T-helper 1 cell treated with Interleukin-12 subunit alpha and Interleukin-12 subunit beta and Interleukin-4 antibody, amounts not matched to agents 30 μg/mL and 1 μg/mL, for 36 hours (primary cell): ENCODE measurements at regions not wholly inside any gene's neighbourhood (a gene's known extent, or its start where the extent isn't known, plus 50 kb on each side); places are given as distances from the start of the nearest gene placed in this dataset.

Experiments
- H3K27ac Mint-ChIP-seq: one replicate; pipeline ENCODE4 v1.8.0; 2021; ENCODE audit warnings: mild to moderate bottlenecking, mixed read lengths
- H3K27me3 Mint-ChIP-seq: one replicate; pipeline ENCODE4 v1.8.0; 2021; ENCODE audit warnings: low read depth, mixed read lengths
- H3K36me3 Mint-ChIP-seq: one replicate; pipeline ENCODE4 v1.8.0; 2021; ENCODE audit warnings: low read depth, mixed read lengths
- H3K4me1 Mint-ChIP-seq: one replicate; pipeline ENCODE4 v1.8.0; 2021; ENCODE audit warnings: low read depth, mixed read lengths
- H3K4me3 Mint-ChIP-seq: one replicate; pipeline ENCODE4 v1.8.0; 2021; ENCODE audit warnings: mild to moderate bottlenecking, moderate library complexity, mixed read lengths
- H3K9me3 Mint-ChIP-seq: one replicate; pipeline ENCODE4 v1.8.0; 2021; ENCODE audit warnings: mixed read lengths

DNA sequence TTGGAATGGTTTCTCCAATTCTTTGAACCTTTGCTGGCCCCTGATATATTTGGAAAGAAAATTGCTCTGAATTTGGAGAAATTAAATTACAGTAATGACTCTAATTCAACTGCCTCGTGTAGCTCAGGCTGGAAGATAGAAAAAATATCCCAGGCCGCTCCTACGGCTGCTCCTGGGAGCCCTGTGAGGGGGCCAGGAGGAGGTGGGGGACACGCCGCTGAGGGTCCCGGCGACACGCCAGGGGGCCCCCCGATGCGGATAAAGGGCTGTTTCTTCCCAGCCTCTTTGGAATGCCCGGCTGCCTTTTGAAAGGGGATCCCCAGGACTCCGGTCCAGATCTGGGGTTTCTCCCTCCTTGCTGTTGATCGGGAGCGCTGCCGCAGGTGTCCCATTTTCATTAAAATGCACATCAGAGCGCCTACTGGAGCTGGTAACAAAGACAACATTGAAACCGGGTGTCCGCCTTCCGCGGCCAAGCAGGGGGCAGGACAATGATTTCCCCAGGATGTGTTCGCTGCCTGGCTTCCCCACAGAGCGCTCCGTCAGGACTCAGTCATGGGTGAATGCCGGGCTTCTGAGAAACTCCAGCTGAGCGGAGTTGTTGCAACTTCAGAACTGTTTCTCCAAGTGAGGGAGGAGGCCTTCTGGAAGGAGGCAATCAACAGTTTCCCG is 200.1 kb upstream of the KBTBD8 start:
- Mint-ChIP-seq H3K27ac (no peak overlapping the region), H3K4me3 (no peak overlapping the region), H3K36me3 (no peaks in the 10 kb centered on the region), H3K4me1 (no peaks in the 10 kb centered on the region), H3K9me3 (peaks cover 5% of the 10 kb centered on the region), H3K27me3 (peaks cover 14% of the 10 kb centered on the region)

DNA sequence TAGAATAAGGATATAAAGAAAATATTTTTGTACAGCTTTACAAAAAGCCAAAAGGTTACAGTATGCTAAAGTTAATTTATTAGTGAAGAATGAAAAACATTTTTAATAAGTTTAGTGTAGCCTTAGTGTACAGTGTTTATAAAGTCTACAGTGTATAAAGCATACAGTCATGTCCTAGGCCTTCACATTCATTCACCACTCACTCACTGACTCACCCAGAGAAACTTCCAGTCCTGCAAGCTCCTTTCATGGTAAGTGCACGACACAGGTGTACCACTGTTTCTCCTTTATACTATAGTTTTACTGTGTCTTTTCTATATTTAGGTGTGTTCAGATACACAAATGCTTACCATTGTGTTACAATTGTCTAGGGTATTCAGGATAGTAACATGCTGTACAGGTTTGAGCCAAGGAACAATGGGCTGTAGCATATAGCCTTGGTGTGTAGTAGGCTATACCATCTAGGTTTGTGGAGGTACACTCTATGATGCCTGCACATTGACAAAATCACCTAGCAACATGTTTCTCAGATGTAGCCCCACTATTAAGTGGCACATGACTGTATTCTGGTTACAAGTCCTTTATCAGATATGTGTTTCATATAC is 197.1 kb upstream of the KBTBD8 start:
- H3K36me3 Mint-ChIP-seq: no peaks in the 10 kb centered on the region
- no peak overlapping the region for H3K4me3 Mint-ChIP-seq
- no peaks in the 10 kb centered on the region for H3K4me1 Mint-ChIP-seq
- H3K27ac Mint-ChIP-seq: no peak overlapping the region
- H3K9me3 Mint-ChIP-seq: peaks cover 5% of the 10 kb centered on the region
- peaks cover 13% of the 10 kb centered on the region for H3K27me3 Mint-ChIP-seq

DNA sequence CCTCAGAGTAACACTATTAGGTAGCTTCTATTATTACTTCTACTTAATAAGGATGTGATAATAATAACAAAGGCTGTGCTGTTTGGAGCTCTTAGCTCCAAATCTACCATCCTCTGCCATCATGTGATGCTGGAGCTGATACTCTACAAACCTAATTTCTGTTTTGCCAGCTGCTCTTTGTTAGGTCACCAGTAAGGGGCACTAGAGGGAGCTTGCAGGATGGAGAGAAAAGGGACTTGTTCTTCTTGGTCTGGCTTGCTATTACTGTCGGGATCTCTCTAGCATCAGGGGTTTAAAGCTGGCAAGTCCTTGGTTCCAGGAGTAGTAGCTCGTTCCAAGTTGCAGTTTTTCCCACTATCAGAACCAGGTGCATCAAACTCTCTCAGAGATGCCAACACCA is 194.9 kb upstream of the KBTBD8 start:
- Mint-ChIP-seq H3K27ac (no peak overlapping the region), H3K4me1 (no peaks in the 10 kb centered on the region)

DNA sequence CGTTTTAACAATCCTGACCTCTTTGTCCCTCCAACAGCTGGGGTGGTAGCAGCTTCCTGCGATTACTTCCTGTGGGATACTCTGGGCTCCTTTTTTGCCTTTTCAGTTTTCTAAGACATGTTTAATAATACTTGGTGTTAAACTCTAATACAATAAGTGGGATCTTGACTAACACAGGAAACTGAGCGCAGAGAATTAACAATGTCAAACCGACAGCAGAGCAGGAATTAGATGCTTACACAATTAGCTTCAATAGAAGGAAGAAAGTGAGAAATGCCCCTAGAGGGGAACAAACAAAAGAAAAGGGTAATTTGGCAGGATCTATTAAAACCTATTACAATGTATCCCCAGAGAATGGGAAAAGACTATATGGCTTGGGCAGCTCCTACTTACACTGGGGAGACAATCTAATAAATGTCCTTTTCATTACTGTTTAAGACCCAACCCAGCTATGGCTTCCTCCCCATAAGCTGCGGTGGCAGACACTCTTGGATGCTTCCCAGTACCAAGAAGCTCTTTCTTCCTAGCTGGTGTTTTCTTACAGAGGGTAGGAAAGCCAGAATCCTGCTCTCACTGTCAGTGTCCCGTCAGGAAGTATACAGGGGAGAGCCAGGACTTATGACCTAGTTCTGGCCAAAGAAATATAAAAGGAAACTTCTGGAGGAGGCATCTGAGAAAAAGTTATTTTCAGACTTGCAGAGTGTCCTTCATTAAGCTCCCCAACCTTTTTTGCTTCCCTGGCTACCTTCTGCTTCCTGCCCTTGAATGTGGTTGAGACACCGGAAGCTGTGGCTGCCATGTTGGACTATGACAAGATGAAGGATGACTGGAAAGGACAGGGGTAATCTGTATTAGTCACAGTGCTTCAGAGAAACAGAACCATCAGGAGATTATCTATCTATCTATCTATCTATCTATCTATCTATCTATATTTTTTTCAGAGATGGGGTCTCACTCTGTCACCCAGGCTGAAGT is 194.1 kb upstream of the KBTBD8 start:
- no peak overlapping the region for H3K4me3 Mint-ChIP-seq
- no peaks in the 10 kb centered on the region for H3K36me3 Mint-ChIP-seq
- H3K27me3 Mint-ChIP-seq: peaks cover 3% of the 10 kb centered on the region
- no peaks in the 10 kb centered on the region for H3K4me1 Mint-ChIP-seq
- no peak overlapping the region for H3K27ac Mint-ChIP-seq
- no peaks in the 10 kb centered on the region for H3K9me3 Mint-ChIP-seq

More for the DNA sequence above, 194.9 kb upstream of the KBTBD8 start:
- H3K36me3 Mint-ChIP-seq: no peaks in the 10 kb centered on the region
- H3K4me3 Mint-ChIP-seq: no peak overlapping the region
- H3K9me3 Mint-ChIP-seq: no peaks in the 10 kb centered on the region
- peaks cover 9% of the 10 kb centered on the region for H3K27me3 Mint-ChIP-seq

DNA sequence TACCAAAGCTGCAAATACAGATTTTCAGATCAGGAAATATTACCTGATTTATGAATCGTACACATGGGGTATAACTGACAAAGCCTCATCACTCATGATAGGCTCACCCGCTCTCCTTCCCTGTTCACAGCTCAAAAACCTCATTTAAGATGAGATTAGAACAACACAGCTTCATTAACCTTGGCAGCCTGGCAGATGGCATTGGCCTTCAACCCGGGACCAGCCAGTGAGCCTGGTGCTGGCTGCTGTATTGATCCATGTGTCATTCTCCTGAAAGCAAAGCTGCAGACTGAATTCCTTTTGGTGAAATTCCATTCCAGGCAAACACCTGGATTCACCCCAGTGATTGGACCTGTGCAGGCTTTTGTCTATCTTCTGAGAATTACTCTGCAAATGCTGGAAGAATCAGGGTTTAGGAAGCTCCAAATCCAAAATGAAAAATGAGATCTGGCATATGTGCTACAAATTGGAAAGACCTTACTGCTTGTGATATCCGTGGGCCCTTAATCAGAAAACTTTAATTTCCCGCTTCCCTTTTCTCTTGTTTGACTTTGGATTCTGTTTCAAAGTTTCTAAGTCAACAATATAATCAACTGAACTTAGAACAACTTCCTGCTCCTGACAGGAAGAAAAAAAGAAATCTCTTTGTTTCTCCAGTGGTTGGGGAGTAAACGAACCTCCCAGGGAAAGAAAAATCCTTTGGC is 189.1 kb upstream of the KBTBD8 start:
- no peaks in the 10 kb centered on the region for H3K4me1 Mint-ChIP-seq
- H3K9me3 Mint-ChIP-seq: no peaks in the 10 kb centered on the region
- no peak overlapping the region for H3K27ac Mint-ChIP-seq
- no peak overlapping the region for H3K4me3 Mint-ChIP-seq
- no peaks in the 10 kb centered on the region for H3K27me3 Mint-ChIP-seq
- no peaks in the 10 kb centered on the region for H3K36me3 Mint-ChIP-seq

DNA sequence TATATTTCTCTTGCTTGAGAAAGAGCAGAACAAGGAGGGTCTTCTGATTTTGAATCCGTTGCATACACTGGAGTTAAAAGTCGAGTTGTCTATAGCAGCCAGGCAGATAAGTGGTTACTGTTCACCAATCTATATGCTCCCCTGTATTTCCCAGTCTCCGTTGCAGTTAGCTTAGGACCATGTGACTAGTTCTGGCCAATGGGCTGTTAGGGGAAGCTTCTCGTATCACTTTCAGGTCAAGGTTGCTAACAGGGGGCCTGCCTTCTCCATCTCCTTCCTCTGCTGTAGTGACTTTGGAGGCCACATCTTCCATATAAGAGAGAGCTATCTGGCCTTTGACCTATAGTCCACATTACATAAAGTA is 188.5 kb upstream of the KBTBD8 start:
- Mint-ChIP-seq H3K9me3 (no peaks in the 10 kb centered on the region), H3K4me3 (no peak overlapping the region), H3K36me3 (no peaks in the 10 kb centered on the region), H3K27ac (no peak overlapping the region), H3K4me1 (no peaks in the 10 kb centered on the region), H3K27me3 (no peaks in the 10 kb centered on the region)

DNA sequence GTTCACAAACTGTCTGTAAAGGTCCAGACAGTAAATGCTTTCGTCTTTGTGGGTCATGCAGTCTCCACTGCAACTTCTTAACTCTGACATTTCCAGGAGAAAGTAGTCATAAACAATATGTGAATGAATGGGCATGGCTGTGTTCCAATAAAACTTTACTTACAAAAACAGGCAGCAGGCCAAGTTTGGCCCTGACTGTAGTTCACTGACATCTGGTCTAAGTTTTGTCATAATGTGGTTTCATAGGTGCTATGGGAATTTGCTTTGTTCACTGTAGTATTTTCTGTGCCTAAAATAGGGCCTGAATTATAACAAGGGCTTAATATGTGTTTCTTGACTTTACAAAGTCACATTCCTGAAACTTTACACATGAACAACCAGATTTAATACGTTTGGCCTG is 186.0 kb upstream of the KBTBD8 start:
- Mint-ChIP-seq H3K4me1 (peaks cover 2% of the 10 kb centered on the region), H3K9me3 (no peaks in the 10 kb centered on the region), H3K4me3 (no peak overlapping the region), H3K27ac (no peak overlapping the region), H3K27me3 (peaks cover 3% of the 10 kb centered on the region), H3K36me3 (no peaks in the 10 kb centered on the region)

DNA sequence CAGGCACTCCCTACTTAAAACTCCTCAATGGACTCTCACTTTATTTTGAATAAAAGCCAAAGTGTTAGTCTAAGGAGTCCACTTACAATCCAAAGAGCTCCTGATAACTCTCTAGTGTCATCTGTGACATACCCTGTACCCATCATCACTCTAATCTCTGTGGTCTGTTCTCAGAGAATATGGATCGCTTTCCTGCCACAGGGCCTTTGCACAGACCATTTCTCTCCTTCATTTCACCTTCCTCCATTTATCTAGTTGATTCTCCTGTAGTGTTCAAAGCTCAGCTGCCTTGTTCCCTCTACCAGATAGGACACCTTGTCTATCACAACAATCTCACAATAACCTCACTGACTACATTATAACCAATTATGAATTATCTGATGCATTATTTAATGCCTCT is 185.4 kb upstream of the KBTBD8 start:
- Mint-ChIP-seq H3K4me1 (peaks cover 2% of the 10 kb centered on the region), H3K36me3 (no peaks in the 10 kb centered on the region), H3K4me3 (no peak overlapping the region), H3K9me3 (no peaks in the 10 kb centered on the region), H3K27ac (no peak overlapping the region), H3K27me3 (peaks cover 4% of the 10 kb centered on the region)

DNA sequence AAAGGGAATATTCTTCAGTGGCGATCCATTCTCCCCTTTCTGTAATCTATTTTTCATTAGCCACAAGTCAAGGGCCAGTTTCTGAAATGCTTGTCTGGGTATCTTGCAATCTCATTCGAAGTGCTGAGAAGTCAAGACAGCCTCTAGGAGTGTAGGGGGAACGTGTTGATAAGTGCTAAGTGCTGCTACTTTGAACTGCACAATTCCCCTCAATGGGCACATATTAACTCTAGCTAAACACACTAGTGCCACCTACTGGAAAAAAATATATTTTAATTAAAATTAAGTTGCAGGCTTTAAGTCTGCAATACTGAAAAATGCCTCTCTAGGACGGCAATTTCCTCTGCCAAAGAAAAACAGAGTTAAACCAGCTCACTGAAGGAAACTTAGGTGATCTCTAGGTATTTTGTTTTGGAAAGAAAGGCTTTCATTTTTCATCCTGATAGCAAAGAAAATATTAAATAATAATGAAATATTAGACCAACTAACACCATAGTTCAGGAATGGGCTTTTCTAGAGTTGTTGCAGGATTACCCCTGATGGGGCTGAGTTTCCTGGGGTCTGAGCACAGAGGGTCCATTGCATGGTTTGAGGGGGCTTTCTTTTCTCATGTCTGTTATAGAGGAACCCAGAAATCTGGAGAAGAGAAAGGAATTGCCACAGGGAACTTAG is 181.9 kb upstream of the KBTBD8 start:
- no peak overlapping the region for H3K27ac Mint-ChIP-seq
- H3K36me3 Mint-ChIP-seq: no peaks in the 10 kb centered on the region
- H3K4me3 Mint-ChIP-seq: no peak overlapping the region
- H3K27me3 Mint-ChIP-seq: peaks cover 16% of the 10 kb centered on the region
- no peaks in the 10 kb centered on the region for H3K9me3 Mint-ChIP-seq
- H3K4me1 Mint-ChIP-seq: peaks cover 2% of the 10 kb centered on the region

DNA sequence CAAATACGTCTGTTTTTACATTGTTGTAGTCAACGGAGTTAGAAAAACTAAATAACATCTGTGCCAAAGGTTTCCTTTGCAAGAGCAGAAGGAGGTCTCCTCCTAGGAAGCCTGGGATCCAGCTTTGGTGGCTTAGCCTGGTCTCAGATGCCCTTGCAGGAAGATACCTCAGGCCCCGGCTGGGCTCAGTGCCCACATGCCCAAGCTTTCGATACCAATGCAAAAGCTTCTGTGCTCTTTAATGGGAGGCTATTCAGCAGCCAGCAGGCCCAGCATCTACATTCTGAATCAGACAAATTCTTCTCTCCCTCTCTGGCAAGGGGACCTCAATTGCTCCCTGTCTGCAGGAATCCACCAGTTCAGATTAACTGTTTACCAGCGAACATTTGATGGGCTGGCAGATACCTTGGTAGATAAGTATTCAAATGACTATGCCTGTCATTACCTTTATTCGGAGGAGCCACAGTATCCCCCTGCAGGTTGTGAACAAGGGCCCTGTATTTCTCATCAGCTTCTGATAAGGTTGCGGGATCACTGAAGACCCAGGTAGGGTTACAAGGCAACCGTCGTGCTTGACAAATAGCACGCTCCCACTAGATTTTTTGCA is 180.1 kb upstream of the KBTBD8 start:
- Mint-ChIP-seq H3K36me3 (no peaks in the 10 kb centered on the region), H3K27ac (no peak overlapping the region), H3K27me3 (peaks cover 16% of the 10 kb centered on the region), H3K4me1 (peaks cover 2% of the 10 kb centered on the region), H3K9me3 (no peaks in the 10 kb centered on the region), H3K4me3 (no peak overlapping the region)

DNA sequence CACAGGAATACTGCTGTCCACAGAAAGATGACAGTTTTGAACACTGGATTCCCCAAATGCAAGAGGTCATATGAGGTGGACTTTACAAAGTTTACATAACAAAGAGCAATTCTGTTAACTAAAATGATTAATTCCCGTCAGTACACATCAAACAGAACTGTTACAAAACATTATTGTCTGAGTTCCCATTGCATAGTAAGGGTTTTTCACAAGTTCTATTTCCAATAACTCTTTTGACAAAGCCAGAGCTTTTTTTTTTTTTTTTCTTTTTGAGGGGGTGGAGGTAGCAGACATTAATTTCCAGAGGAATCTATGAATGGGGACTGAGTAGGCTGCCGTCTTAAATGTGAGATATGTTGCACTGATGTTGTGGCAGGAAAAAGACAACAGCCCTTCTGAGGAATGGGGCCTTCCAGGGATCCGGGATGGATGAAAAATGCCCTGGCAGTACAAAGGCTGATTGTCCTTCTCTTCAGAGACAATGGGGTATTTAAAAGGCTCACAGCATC is 178.1 kb upstream of the KBTBD8 start:
- Mint-ChIP-seq H3K4me1 (peaks cover 2% of the 10 kb centered on the region), H3K36me3 (no peaks in the 10 kb centered on the region), H3K9me3 (no peaks in the 10 kb centered on the region), H3K4me3 (no peak overlapping the region), H3K27ac (no peak overlapping the region), H3K27me3 (peaks cover 16% of the 10 kb centered on the region)

DNA sequence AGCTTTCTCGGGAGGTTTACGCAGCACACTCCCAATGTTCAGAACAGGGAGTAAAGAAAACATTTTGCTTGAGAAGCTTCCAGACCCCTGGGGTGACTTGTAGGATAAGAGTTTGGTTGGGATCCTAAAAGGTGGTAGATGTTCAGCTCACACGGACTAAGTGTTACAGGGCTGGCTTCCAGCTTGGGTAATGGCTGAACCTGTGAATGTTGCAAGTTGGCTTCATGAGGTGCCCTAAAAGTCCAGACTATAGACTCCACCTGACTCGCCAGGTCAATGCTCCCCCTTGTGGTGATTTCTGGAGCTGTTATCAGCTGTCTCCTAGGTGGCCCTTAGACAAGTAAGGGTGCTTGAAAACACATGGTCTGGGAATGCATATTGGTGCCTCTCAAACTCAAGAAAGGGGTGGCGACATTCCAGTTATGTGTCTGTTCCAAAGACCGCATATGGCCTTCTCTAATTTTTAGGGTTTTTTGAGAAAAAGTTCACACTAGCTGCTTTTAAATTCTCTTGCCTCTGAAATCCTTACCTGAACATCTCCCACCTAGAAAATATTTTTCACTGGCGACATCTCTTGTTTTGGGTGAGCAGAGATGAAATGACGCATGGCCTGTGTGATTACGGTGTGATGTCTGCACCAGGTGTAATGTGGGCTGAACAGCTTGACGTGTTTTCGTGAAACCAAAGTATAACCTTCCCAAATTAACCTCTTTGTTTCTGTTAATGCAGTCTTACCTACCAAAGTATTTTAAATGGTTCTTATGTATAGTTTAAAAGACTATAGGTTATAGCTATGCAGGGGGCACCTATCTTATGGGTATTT is 175.7 kb upstream of the KBTBD8 start:
- Mint-ChIP-seq H3K27ac (no peak overlapping the region), H3K4me1 (no peaks in the 10 kb centered on the region), H3K27me3 (peaks cover 11% of the 10 kb centered on the region), H3K4me3 (no peak overlapping the region), H3K9me3 (no peaks in the 10 kb centered on the region), H3K36me3 (no peaks in the 10 kb centered on the region)

DNA sequence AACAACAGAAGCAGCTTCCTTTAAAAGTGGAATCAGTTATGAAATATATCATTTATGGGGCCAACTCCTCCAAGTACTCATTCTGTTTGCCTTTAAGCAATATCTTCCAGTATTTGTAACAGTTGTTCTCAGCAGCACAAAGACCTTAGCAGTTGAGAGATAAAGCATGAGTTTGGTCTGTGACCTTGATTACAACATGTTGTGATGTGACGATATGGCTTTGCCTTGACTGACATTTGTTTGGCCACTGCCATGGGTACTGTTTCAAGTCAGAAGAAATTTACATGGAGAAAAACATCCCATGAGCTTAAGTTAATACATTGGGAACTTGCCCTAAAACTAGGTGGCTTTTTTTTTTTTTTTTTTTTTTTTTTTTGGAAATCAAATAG is 175.1 kb upstream of the KBTBD8 start:
- H3K4me3 Mint-ChIP-seq: no peak overlapping the region
- no peaks in the 10 kb centered on the region for H3K36me3 Mint-ChIP-seq
- H3K9me3 Mint-ChIP-seq: no peaks in the 10 kb centered on the region
- no peak overlapping the region for H3K27ac Mint-ChIP-seq
- no peaks in the 10 kb centered on the region for H3K4me1 Mint-ChIP-seq
- peaks cover 14% of the 10 kb centered on the region for H3K27me3 Mint-ChIP-seq
